DMS 273 (cell line): ENCODE measurements at regions not wholly inside any gene's neighbourhood (a gene's known extent, or its start where the extent isn't known, plus 50 kb on each side); places are given as distances from the start of the nearest gene placed in this dataset.

Source experiments
- DNase-seq: peaks from one replicate; lab custom pipeline; 2025; ENCODE audit not compliant: unreplicated experiment; lab: John Stamatoyannopoulos, UW

DNA sequence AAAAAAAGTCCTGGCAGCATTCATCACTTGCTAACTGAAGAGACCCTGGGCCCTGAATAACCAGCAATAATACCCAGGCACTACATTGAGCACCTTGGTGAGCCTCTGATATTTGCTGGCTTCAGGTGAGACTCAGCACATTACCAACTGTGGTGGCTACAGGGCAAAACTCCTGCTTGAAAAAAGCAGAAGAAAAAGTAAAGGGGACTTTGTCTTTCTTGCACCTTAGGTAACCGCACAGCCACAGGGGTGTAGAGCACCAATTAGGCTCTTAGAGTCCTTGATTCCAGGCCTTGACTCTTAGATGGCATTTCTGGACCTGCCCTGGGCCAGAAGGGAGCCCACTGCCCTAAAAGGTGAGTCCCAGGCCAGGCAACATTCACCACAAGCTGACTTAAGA is 269.5 kb downstream of the AUH start:
- no peak for DNase-seq

DNA sequence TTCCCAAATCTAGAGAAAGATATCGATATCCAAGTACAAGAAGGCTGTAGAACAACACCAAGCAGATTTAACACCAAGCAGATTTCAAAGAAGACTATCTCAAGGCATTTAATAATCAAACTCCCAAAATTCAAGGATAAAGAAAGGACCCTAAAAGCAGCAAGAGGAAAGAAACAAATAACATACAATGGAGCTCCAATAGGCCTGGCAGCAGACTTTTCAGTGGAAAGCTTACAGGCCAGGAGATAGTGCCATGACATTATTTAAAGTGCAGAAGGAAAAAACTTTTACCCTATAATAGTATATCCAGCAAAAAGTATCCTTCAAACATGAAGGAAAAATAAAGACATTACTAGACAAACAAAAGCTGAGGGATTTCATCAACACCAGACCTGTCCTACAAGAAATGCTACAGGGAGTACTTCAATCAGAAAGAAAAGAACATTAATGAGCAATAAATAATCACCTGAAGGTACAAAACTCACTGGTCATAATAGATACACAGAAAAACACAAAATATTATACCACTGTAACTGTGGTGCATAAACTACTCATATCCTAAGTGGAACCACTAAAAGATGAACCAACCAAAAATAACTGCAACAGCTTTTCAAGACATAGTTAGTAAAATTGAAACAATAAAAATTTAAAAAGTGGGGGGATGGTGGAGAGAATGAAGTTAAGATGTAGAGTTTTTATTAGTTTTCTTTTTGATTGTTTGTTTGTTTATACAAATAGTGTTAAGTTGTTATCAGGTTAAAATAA is 267.2 kb downstream of the AUH start:
- no peak for DNase-seq

DNA sequence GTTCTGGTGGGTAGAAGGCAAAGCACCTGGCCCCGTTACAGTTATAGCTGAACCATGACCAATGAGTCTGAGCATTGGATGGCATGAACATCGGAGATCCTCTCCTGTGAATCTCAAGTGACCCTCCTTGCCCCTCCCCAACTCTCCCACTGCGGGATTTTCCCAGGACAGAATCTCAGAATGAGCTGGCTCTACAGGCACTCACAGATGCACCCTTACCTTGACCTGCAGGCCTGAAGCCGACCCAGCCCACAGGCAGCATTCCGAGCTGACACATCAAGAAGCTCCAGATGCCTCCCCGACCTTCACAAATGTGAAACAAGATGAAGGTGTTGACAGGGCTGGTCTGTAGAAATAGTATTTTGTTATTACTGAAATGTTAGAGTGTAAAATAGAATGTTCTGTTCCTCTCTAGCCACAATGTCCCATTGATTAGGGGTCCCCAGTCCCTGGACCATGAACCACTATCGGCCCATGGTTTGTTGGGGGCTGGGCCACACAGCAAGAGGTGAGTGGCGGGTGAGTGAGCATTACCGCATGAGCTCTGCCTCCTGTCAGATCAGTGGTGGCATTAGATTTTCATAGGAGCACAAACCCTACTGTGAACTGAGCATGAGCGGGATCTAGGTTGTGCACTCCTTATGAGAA is 263.4 kb downstream of the AUH start:
- DNase-seq: no peak

DNA sequence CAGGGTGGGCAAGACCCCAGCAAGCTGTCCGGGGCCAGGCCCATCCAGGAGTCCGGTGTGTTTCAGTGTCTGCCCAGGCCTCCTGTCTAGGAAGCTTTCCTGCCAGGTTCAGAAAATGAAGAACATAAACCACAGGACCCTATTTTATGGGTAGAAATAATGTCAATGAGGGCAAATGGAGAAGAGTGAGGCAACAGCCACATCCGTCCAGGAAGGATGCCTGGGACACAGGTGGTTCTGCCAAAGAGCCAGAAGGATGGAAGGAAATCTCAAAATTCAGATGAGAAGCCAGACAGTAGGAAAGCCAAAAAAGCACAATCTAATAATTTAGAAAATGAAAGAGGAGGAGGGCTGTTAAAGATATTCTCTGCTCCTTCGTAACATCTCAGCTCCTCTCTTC is 262.3 kb downstream of the AUH start:
- no peak for DNase-seq

DNA sequence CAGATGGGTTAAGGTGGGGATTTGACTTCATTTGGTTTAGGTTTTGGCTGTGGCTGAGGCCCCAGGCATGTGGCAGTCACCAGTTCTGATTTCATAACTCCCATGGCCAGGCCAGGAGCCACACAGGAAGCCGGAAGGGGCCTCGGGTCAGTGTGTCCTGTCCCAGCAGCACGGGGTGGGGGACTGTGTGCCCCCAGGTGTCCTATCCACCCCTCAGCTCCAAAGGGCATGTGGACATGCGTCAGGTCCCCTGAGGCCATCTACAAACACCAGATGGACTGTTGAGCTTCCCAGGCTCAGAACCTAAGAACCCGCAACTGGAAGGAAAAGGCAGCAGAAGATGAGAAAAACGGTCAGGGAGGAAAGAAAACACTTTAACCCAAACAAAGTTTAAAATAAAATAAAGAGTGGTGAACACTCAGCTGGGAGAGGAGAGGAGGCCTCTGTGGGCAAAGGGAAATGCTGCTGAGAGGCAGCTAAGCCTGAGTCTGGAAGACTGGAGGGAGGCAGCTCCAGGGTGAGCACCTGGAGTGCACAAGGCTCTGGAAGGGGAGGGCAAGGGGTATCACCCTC is 260.8 kb downstream of the AUH start:
- peak; percentile 30 for DNase-seq

DNA sequence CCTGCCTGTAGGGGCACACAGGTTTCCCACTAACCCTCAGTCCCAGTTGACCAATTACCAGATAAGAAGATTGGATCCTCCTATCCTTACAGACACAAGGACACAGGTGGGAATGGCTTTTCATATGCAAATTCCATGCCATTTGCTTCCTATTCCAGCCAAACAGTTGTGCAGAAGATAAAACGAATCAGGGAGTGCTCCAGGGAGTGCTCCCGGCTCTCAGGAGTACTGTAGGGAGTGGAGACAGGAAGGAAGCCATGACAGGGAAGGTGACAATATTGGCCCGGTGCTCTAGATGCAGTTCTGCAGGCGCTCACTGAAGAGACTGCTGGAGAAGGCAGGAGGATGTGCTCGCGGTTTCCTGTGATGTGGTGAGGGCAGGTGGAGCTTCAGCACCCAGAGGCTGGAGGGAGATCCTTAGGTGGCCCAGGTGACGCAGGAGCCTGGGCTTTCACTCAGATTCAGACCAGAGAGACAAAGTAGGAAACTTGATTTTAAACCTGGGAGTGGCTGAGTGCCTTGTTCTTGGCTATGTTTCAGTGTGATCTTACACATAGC is 260.0 kb downstream of the AUH start:
- no peak for DNase-seq

DNA sequence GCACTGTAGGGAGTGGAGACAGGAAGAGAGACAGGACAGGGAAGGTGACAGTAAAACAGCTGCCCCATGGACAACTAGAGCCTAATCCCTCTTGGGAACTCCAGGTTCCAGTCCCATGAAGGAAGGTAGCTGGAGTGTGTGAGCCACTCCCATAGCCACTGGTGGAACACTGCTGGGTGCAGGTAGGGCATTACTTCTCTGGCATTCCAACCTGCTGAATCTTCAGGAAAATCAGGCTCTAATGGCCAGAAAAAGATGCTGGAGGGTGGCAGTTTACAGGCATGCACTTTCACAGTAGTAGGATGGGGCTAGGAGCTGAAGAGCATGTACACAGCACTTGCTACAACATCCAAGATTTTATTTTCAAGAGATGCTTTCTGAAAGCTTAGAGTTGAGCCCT is 259.4 kb downstream of the AUH start:
- no peak for DNase-seq

DNA sequence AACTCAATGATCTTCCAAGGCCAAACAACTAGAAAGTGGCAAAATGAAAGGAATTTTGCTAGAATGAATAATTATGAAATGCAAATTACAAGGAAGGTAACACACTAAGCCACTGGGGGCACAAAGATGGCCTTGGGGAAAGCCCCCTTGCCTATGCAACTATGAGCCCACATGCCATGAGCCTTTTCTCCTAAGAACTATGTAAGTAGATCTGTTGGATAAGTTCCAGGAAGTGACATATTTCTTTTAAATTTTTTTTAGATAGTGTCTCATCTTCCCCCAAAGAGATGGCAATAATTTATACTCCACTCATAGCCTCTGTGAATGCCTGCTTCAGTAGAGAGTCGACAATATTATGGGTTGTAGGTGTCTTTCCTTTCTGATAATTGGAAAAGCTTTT is 257.8 kb downstream of the AUH start:
- DNase-seq: no peak

DNA sequence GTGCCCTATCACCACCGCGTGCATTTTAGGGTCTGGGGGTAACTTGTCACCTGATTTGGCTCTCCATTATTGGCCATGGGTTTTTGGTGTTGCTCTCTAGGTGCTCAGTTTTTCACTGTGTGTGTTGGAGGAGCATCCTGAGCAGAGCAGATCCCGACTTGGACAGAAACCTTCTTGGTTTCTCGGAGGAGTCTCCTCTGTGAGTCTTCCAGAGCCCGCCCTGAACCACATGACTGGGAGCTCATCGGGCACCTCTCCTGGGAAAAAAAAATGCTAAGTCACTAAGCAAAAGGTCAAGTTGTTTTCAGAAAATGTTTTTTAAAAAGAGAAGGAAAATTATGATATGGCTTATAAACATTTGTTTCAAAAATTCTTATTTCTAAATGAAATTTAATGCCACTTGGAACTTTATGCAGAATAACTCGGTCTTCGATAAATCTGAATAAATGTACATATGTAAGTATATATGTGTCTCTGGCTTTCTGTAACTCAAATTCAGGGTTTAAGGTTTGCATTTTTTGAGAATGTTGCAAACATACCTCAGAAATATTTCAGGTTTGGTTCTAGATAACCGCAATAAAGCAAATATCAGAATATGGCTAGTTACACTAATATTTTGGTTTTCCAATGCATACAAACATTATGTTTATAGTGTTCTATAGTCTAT is 255.2 kb downstream of the AUH start:
- no peak for DNase-seq

DNA sequence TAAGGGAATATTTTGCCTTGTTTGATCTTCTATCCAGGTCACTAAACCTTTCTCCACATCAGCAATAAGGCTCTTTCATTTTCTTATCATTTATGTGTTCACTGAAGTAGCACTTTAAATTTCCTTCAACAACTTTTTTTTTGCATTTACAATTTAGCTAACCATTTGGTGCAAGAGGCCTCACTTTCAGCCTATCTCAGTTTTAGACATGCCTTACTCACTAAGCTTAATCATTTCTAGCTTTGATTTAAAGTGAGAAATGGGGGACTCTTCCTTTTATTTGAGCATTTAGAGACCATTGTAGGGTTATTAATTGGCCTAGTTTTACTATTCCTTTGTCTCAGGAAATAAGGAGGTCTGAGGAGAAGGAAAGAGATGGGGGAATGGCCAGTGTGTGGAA is 250.5 kb downstream of the AUH start:
- DNase-seq: no peak

DNA sequence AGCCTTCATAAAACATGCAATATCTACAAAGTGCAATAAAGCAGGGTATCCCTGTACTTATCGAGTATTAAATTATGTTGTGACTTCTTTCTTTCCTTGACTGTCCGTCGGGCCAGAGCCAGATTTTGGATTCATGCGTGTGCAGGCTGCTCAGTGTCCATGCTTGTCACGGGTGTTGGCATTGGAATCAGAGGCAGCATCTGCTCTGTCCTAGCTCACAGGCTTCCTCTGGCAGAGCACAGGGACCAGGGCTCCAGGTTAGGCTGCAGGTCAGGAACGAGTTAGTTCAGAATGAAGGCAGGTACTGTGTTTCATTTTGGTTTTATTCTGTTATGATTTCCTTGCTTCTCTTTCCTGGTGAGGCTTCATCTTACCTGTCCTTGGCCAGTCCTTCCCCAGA is 249.8 kb downstream of the AUH start:
- DNase-seq: no peak

DNA sequence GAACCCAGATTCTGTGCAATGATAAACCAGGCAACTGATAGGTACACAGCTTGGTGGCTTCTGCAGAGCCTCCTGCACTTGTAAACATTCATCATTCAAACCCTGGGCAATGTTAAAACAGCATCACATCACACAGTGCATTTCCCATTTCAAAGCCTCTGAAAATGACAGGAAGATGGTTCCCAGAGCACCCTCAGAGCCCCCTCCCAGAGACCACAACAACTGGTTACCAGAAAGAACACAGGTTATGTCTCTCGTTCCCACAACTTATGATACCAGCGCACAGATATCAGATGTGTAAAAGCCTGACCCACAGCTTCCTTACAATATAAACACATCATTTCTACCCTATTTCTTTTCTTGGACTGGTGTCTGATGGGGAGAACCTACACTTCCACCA is 248.7 kb downstream of the AUH start:
- no peak for DNase-seq

DNA sequence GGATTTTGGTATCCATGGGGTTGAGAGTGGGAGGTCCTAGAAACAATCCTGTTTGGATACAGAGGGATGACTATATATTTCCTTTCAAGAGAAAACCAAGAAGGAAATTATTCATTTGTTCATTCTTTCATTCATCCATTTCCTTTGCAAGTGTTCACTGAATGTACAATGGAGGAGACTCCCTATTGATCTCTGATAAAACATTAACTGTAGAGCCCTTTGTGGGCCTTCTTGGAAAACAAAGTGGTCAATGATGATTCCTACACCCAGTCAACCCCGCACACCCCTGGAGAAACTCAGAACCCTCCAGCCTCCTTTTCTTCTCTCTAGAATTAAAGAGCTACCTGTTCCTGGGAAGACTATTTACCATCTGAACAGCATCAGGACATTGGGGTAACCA is 247.3 kb downstream of the AUH start:
- no peak for DNase-seq

DNA sequence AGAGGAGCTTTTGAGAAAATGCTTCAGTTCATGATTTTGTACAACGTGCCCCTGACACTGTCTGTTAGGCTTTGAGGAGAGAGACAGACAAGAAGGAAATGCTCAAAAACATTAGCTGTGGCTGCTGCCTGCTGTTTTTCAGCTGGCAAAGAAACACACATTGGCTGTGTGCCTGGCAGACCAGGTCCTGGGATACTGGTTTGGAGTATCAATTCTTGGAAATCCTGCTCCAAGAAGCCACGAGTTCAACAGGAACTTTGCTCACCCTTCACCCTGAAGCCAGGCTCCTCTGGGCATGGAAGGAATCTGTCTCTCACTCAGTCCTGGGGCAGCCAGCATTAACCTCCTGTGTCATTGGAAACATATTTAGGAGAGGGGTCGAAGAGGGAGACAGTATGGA is 245.5 kb downstream of the AUH start:
- DNase-seq: peak; percentile 4

DNA sequence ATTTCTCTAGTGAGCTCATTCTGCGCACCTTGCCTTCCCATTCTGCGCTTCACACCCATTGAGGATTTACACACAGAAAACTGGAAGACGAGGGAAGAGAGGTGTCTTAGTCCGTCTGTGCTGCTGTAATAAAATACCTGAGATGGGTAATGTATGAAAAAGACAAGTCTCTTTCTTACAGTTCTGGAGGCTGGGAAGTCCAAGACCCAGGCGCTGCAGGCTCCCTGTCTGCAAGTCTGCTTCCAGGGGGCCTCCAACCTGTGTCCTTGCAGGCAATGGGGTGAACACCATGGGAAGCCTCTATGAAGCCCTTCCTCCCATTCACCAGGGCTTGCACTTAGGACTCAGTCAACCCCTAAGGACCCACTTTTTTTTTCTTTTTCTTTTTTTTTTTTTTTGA is 245.0 kb downstream of the AUH start:
- no peak for DNase-seq

DNA sequence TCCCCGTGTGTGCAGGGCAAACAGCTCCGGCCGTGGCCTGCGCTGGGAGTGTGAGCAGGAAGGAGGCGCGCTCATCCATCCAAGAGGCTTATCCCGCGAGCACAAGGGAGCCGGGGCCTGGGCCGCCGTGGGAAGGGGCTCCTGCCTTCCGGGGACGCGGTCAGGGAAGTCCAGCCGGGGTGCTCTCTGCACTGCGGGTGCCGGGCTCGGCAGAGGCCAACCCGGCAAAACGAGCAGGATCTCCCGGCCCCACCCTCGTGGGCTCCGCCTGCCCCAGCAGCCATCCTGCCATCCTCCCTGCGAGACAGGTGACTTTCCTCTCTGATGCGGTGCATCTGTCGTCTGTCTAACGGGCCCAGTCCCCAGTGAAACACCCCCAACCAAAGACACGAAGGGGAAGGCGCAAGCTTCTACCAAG is 244.2 kb downstream of the AUH start:
- no peak for DNase-seq

DNA sequence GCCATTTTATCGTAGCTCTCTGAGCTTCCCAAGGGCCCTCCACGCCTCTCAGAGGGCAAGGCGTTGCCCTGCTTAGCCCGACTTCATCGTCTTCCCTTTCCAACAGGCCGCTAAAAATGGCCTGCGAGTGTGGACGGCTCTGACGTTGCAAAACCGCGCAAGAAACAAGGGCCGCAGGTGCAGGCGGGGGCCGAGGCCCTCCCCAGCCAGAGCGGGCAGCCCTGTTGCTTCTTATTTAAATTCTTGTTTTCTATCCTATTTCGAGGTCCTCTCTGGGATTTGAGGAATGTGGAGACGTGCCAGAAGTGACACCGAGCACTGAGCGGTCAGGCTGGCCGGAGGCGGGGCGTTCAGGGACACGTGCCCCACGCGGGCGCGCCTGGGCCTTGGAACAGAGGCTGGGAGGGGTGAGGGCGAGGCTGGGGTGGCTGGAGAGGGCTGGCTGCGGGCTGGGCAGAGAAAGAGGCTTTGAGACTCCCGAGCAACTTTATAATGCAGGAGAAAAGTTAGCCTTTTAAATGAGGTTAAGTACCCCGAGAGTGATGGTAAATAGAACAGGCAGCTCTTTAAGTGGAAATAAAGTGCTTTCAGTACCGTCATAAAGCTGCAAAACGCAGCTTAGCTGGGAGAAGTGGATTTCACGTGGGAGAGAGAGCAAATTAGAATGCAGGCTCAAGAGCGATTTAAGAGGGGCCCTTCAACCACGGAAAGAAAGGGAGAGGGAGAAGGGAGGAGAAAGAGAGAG is 243.6 kb downstream of the AUH start:
- no peak for DNase-seq

DNA sequence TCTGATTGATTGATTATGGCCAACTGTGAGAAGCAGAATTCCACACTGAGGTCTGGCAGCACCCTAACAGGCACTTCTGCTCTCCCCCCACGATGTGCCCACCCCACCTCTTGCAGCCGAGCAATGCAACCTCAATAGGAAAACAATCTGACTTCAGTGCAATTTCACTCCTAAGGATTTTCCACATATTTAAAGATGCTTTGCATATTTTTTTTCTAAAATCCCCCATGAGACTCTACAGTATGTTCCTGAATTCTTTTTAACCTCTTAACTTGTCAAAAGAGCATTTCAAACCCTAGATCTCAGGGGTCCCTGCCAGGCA is 243.1 kb downstream of the AUH start:
- DNase-seq: no peak

DNA sequence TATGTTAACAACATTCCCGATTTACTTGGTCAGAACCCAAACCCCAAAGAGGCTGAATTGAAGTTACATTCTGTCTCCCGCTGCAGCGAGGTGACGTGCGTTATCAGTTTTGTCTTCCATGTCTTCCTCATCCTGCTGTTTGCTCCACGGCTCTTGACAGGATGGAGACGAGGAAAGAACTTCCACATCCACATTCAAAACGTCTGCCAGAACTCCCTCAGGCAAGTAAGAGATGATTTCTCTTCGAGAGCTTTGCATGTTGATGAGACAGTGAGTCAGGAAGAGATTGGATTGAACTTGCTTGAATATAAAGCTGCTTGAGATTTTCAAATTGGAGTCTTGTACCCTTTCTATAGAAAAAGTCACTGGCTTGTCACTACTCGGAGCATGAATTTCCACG is 242.6 kb downstream of the AUH start:
- DNase-seq: no peak

DNA sequence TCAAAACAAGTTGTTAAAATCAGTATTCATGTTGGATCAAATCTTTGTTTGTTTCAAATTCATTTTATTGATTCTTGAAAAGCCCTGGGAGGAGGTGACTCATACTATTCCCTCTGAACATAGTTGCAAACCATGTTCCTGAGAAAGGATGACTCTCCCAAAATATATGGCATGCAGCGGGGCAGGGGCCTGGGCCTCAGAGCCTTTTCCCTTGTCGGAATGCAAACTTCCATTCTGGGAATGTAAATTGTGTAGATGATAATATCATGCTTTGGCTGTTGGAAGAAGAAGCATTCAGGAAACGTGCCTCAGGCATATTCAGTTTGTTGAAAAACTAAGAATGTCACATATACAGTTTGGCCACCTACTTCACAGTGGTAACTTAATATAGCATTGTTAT is 242.0 kb downstream of the AUH start:
- DNase-seq: no peak

DNA sequence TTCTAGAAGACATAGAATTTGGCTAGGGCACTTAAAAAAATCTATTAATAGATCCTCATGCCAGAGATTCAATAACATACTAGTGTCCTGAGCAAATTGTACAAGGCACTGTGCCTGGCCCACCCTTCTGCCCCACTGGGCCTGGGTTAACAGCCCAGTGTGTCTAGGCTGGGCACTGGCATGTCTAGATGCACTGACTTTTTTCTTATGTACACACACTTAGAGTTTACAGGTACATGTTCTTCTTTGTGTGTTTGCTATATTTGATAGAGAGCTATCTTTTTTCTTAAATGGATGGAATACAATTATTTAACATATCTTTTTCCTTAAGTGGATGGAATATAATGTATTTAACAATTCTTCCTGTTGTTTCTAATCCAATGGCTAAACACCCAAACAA is 241.5 kb downstream of the AUH start:
- no peak for DNase-seq
